LNCaP clone FGC (cell line): ENCODE measurements at regions not wholly inside any gene's neighbourhood (a gene's known extent, or its start where the extent isn't known, plus 50 kb on each side); places are given as distances from the start of the nearest gene placed in this dataset.
"Not testable (repeated sequence)": the region's sequence is repeated elsewhere in the genome, so short reads cannot be mapped to it uniquely, and the experiment has no call there.

ENCODE experiments used
- DNase-seq: peaks from one replicate; pipeline ENCODE4 v3.0.0-alpha.2; 2011; ENCODE audit warnings: low read depth
- H3K4me3 ChIP-seq: 2 replicates; pipeline ENCODE4 v1.5.1; 2011; ENCODE audit warnings: mild to moderate bottlenecking, low read depth, low read length, control low read depth
- CTCF ChIP-seq: IDR thresholded peaks from 2 replicates; pipeline ENCODE4 v1.5.1; 2012; ENCODE audit warnings: mild to moderate bottlenecking; ENCODE audit not compliant: control insufficient read depth, insufficient read depth; ENCODE audit errors: extremely low read depth

- TF ChIP-seq CTCF = no peak
- no peak overlapping the region for H3K4me3 ChIP-seq
- no peak for DNase-seq
Observed at GRCh38 chr14:43803076-43803689, 703.9 kb downstream of the FSCB start.

GRCh38 chr14:43795600-43796228, 711.4 kb downstream of the FSCB start:
- DNase-seq = peak; percentile 36
- peak; percentile 72 for TF ChIP-seq CTCF
- no peak overlapping the region for H3K4me3 ChIP-seq

- no peak for DNase-seq
- no peak overlapping the region for H3K4me3 ChIP-seq
- no peak for TF ChIP-seq CTCF
Observed at GRCh38 chr14:43793579-43793978, 713.5 kb downstream of the FSCB start.

- no peak for DNase-seq
Observed at GRCh38 chr14:43792980-43793379, 714.1 kb downstream of the FSCB start.

GRCh38 chr14:43790681-43791080, 716.4 kb downstream of the FSCB start:
- H3K4me3 ChIP-seq = no peak overlapping the region
- no peak for TF ChIP-seq CTCF
- DNase-seq = no peak

More at GRCh38 chr14:43792980-43793379, 714.1 kb downstream of the FSCB start:
- no peak overlapping the region for H3K4me3 ChIP-seq
- TF ChIP-seq CTCF = no peak

GRCh38 chr14:43789458-43789857, 717.6 kb downstream of the FSCB start:
- no peak for TF ChIP-seq CTCF
- no peak for DNase-seq
- H3K4me3 ChIP-seq = no peak overlapping the region

- H3K4me3 ChIP-seq = no peak overlapping the region
- DNase-seq = peak; percentile 40
- TF ChIP-seq CTCF = no peak
Observed at GRCh38 chr14:43786066-43786762, 720.9 kb downstream of the FSCB start.

- DNase-seq, H3K4me3 ChIP-seq: not testable (repeated sequence)
Observed at GRCh38 chr14:43784432-43784831, 722.7 kb downstream of the FSCB start.
